Omental fat pad (tissue), 3 donors: ENCODE measurements at regions not wholly inside any gene's neighbourhood (a gene's known extent, or its start where the extent isn't known, plus 50 kb on each side); places are given as distances from the start of the nearest gene placed in this dataset.
"Not testable (repeated sequence)": the region's sequence is repeated elsewhere in the genome, so short reads cannot be mapped to it uniquely, and the experiment has no call there.

Experiments used
- ATAC-seq: fragments of 150-250 bp; one replicate; pipeline ENCODE4 v1.9.1; 2016; ENCODE audit warnings: mild to moderate bottlenecking, moderate library complexity; ENCODE audit not compliant: low FRiP score
- DNase-seq: peaks from one replicate; pipeline ENCODE4 v3.0.0-alpha.2; 2019; ENCODE audit warnings: low spot score
- TF ChIP-seq, protein P1 (sequence below), 3 donors: fragments of 450-650 bp; IDR thresholded peaks; one replicate each; pipeline ENCODE4 v1.5.1; 2016 to 2017; ENCODE audit warnings: antibody characterized with exemption in 3 of 3, mild to moderate bottlenecking in 3 of 3, moderate library complexity in 2 of 3

DNA sequence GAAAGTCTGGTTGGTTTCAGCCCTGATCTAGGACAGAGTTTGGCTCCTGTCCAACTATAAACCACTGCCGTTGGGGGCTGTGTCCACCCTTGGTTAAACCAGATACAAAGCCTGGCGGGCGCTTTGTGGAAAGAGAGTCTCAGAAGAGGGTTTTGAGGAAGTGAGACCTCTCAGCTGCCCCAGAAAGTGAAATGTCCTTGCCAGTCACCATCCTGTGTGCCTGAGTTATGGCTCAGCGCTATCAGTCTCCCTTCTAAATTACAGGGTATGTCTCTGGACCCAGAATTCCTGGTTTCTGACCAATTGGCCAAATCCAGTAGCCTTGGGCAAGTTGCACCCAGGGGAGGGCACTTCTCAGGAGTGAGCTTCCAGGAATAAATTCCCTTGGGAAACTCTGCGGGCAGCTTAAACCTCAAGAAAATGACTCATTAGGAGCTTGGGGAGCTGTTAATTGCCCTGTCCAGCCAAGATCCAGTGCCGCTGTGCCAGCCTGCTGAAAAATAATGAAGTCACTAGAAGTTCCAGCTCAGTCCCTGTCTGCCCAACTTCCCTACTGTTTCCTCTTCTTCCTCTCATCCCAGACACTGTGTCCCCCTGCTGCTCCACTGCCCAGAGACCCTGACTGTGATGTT is 66.7 kb upstream of the PDZD8 start:
- DNase-seq (no peak), ATAC-seq (peak; percentile 13)
- TF ChIP-seq, protein P1, sequence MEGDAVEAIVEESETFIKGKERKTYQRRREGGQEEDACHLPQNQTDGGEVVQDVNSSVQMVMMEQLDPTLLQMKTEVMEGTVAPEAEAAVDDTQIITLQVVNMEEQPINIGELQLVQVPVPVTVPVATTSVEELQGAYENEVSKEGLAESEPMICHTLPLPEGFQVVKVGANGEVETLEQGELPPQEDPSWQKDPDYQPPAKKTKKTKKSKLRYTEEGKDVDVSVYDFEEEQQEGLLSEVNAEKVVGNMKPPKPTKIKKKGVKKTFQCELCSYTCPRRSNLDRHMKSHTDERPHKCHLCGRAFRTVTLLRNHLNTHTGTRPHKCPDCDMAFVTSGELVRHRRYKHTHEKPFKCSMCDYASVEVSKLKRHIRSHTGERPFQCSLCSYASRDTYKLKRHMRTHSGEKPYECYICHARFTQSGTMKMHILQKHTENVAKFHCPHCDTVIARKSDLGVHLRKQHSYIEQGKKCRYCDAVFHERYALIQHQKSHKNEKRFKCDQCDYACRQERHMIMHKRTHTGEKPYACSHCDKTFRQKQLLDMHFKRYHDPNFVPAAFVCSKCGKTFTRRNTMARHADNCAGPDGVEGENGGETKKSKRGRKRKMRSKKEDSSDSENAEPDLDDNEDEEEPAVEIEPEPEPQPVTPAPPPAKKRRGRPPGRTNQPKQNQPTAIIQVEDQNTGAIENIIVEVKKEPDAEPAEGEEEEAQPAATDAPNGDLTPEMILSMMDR (IDR thresholded peaks at IDR 0.05), result no peak

DNA sequence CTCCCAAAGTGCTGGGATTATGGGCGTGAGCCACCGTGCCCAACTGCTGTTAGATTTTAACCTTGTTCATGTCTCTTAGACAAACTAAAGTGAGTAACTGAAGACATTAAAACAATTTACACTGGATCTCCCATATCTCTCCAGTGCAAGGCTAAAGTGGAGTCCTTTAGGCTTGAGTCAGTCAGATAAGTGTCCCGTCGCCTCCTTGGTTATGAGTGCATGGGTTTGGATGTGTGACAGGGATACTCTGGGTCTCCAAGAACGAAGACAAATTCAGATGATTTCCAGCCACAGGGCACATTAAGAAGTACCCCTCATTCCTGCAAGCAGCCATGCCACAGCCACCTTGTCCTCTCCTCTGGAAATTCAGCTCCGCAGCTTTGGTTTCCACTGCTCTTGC is 66.1 kb upstream of the PDZD8 start:
- ATAC-seq, result no peak
- TF ChIP-seq, protein P1 (IDR thresholded peaks at IDR 0.05), result no peak

DNA sequence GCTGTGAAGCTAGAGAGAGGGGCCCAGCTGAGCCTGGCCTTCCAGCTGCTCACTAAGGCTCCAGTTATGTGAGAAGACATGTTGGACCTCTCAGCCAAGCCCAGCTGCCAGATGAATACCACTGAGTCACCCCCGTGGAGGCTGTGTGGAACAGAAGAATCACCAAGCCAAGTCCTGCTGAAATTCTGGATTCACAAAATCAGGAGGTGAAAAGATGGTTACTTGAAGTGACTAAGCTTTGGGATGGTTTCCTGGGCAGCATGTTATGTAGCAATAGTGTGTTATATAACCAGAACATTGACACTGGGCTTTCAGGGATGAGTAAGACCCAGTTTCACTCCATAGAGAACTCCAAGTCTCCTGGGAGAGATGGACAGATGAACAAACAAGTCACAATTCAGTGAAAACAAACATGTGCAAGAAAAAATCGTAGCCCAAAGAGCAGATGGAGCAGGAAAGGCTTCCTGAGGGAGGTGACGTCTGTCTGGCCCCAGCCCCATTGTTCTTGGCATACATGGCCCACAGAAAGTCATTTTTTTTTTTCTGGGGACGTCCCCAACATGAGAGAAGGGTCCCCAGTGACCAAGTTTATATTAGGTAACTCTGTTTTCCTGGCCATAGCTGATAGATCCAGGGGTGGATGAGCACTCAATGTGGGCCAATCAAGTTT is 64.1 kb upstream of the PDZD8 start:
- DNase-seq (no peak), ATAC-seq (peak; percentile 73)
- TF ChIP-seq, protein P1 (IDR thresholded peaks at IDR 0.05), result no peak

More for the DNA sequence above, 66.1 kb upstream of the PDZD8 start:
- DNase-seq, result no peak

DNA sequence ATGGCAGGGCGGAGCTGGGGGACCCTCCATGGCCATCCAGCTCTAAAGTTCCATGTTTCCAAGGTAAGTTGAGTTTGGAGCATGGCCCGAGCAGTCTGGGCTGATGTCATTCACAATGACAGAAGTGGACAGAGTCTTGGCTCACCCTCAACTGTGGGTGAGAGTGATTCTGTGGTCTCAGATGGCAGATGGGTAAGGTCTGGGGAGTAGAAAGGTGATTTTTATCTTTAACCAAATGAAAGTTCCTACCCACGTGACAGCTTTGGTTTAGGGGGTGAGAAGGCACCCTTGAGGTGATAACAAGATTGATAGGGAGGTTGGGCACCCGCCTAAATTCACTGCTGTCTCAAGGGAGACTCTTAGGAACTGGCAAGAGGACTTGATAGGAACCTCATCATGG is 57.6 kb upstream of the PDZD8 start:
- ATAC-seq (no peak), DNase-seq (no peak)
- TF ChIP-seq, protein P1 (IDR thresholded peaks at IDR 0.05), result no peak

DNA sequence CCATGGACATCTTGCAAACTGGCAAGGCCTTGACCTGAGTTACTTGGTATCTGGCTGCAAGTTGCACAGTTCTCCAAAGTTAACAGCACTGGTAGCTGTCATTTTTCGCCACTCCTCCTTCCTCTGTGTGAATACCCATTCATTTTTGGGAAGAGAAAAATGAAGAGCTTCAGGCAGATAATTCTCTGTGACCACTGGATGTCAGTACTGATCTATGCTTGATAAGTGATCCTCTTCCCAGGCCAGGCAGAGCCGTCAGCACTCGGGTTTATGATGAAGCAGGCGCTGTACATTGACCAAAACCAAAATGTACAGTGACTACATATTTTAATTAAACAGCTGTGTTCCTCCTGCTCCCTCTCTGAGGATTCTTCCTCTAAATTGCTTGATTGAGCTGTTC is 55.9 kb upstream of the PDZD8 start:
- TF ChIP-seq, protein P1 (IDR thresholded peaks at IDR 0.05), result no peak
- DNase-seq (no peak), ATAC-seq (no peak)

DNA sequence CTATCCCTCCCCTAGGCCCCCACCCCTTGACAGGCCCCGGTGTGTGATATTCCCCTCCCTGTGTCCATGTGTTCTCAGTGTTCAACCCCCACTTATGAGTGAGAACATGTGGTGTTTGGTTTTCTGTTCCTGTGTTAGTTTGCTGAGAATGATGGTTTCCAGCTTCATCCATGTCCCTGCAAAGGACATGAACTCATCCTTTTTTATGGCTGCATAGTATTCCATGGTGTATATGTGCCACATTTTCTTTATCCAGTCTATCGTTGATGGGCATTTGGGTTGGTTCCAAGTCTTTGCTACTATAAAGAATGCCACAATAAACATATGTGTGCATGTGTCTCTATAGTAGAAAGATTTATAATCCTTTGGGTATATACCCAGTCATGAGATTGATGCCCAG is 55.3 kb upstream of the PDZD8 start:
- not testable (repeated sequence) for ATAC-seq, DNase-seq

DNA sequence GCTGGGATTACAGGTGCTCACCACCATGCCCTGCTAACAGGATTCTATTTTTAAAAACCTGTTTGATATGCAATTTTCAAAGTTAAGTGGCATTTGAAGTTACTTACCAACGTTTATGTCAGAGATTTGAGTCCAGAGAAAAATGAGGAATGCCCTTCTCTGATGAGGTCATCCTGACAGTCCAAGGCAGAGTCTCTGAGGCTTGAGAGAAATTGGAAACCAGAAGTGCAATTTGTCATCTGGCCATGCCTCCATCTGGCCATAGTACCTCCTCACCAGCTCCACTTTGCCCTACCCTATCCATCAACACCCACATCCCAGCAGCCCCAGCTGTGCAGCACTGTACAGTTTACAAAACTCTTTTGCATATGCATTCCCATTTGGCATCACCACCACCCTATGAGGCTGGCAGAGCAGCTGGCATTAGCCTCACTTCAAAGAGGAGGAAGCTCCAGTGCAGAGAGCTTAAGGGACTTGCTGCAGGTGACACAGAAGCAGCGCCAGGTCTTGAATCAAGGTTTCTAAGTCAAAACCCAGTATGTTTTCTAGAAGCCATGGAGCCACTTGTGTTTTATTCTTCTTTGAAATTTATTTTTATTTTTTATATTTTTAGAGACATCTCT is 54.5 kb upstream of the PDZD8 start:
- DNase-seq (no peak), ATAC-seq (no peak)
- TF ChIP-seq, protein P1 (IDR thresholded peaks at IDR 0.05), result no peak
